SK-N-SH (cell line): ENCODE measurements at regions not wholly inside any gene's neighbourhood (a gene's known extent, or its start where the extent isn't known, plus 50 kb on each side); places are given as distances from the start of the nearest gene placed in this dataset.

ENCODE experiments used
- CTCF ChIA-PET: fragments of 300-600, 350-600 bp; formaldehyde crosslinking; extraction: SDS; loops from one replicate; lab custom pipeline; 2021; lab: Yijun Ruan, JAX
- POLR2A ChIA-PET: fragments of 350-600 bp; sonication (Branson Sonifier 250); formaldehyde crosslinking; extraction: SDS; loops from one replicate; lab custom pipeline; 2020; ENCODE audit warnings: antibody characterized with exemption, inconsistent platforms; lab: Yijun Ruan, JAX
- DNase-seq: peaks from one replicate; pipeline ENCODE4 v3.0.0; 2012
- H2AFZ ChIP-seq: fragments of 200-600 bp; sonication (generic); 2 replicates; pipeline ENCODE4 v1.8.1; 2016; ENCODE audit warnings: antibody characterized with exemption, mild to moderate bottlenecking, low read depth
- H3F3A ChIP-seq: fragments of 200-600 bp; sonication (generic); replicated peaks from 2 replicates; pipeline ENCODE3; 2016; ENCODE audit warnings: antibody characterized with exemption, mild to moderate bottlenecking; ENCODE audit not compliant: insufficient read depth
- H3K27ac ChIP-seq, 2 experiments: fragments of 200-500 bp in 1 of 2; fragments of 200-600 bp in 1 of 2; sonication (Bioruptor generic) in 1 of 2; sonication (generic), shearing (Covaris generic) in 1 of 2; 2 replicates each; pipeline versions ENCODE4 v1.5.1 to v1.6.1; 2014 to 2016; ENCODE audit warnings: low read depth in 2 of 2, inconsistent platforms in 1 of 2, low read length in 1 of 2, mild to moderate bottlenecking in 1 of 2, mixed read lengths in 1 of 2
- H3K27me3 ChIP-seq: fragments of 200-600 bp; sonication (generic), shearing (Covaris generic); 2 replicates; pipeline ENCODE4 v1.6.1; 2016; ENCODE audit warnings: mixed run types; ENCODE audit not compliant: insufficient read depth
- H3K36me3 ChIP-seq, 2 experiments: fragments of 200-500 bp in 1 of 2; fragments of 200-600 bp in 1 of 2; sonication (Bioruptor generic) in 1 of 2; sonication (generic) in 1 of 2; replicated peaks in 1 of 2; 2 replicates each; pipeline versions ENCODE3 to v1.5.1; 2014 to 2016; ENCODE audit warnings: low read length in 1 of 2, mild to moderate bottlenecking in 1 of 2; ENCODE audit not compliant: insufficient read depth in 2 of 2, control insufficient read depth in 1 of 2
- H3K4me1 ChIP-seq, 2 experiments: fragments of 200-500 bp in 1 of 2; fragments of 200-600 bp in 1 of 2; sonication (Bioruptor generic) in 1 of 2; sonication (generic), shearing (Covaris generic) in 1 of 2; 2 replicates each; pipeline versions ENCODE4 v1.5.1 to v1.6.1; 2014 to 2016; ENCODE audit warnings: low read depth in 1 of 2, low read length in 1 of 2, mixed run types in 1 of 2; ENCODE audit not compliant: insufficient read depth in 2 of 2, control insufficient read depth in 1 of 2
- H3K4me2 ChIP-seq: fragments of 200-600 bp; sonication (generic), shearing (Covaris generic); 2 replicates; pipeline ENCODE4 v1.6.1; 2017; ENCODE audit warnings: mixed run types
- H3K4me3 ChIP-seq, 2 experiments: fragments of 200-500 bp in 1 of 2; fragments of 200-600 bp in 1 of 2; sonication (Bioruptor generic) in 1 of 2; sonication (generic), shearing (Covaris generic) in 1 of 2; 2 replicates each; pipeline versions ENCODE4 v1.5.1 to v1.8.1; 2014 to 2016; ENCODE audit warnings: low read depth in 2 of 2, inconsistent platforms in 1 of 2, low read length in 1 of 2, mild to moderate bottlenecking in 1 of 2, mixed read lengths in 1 of 2, moderate library complexity in 1 of 2
- H3K79me2 ChIP-seq: fragments of 200-600 bp; sonication (generic); 2 replicates; pipeline ENCODE4 v1.8.1; 2017; ENCODE audit warnings: mild to moderate bottlenecking; ENCODE audit not compliant: insufficient read depth
- H3K9ac ChIP-seq: fragments of 200-600 bp; sonication (generic); 2 replicates; pipeline ENCODE4 v1.6.1; 2017; ENCODE audit warnings: mixed run types
- H3K9me2 ChIP-seq: fragments of 200-600 bp; sonication (generic); 2 replicates; pipeline ENCODE4 v1.6.1; 2017; ENCODE audit warnings: mixed run types
- H3K9me3 ChIP-seq: fragments of 200-600 bp; sonication (generic); 2 replicates; pipeline ENCODE4 v1.6.1; 2017; ENCODE audit warnings: mixed run types, mild to moderate bottlenecking, moderate library complexity
- H4K20me1 ChIP-seq: fragments of 200-600 bp; sonication (generic); 2 replicates; pipeline ENCODE4 v1.6.1; 2017; ENCODE audit warnings: mild to moderate bottlenecking, mixed run types; ENCODE audit not compliant: insufficient read depth
- CHD2 ChIP-seq: fragments of 150-350 bp; IDR thresholded peaks from 2 replicates; pipeline ENCODE4 v1.6.1; 2018; ENCODE audit warnings: low read length; ENCODE audit not compliant: partially characterized antibody
- EP300 ChIP-seq, 2 experiments: IDR thresholded peaks; 2 replicates each; pipeline versions ENCODE4 v1.4.0 to v1.6.1; 2012; ENCODE audit warnings: borderline replicate concordance in 1 of 2, low read depth in 1 of 2, low read length in 1 of 2
- EZH2phosphoT487 ChIP-seq: fragments of 200-600 bp; sonication (generic); IDR thresholded peaks from 2 replicates; pipeline ENCODE4 v1.6.1; 2017; ENCODE audit warnings: low read depth, mixed run types, mild to moderate bottlenecking, antibody characterized with exemption, moderate library complexity, borderline replicate concordance
- GATA2 ChIP-seq: sonication (generic); formaldehyde crosslinking; IDR thresholded peaks from 2 replicates; pipeline ENCODE4 v1.5.0; 2020; ENCODE audit warnings: mild to moderate bottlenecking, missing genetic modification reagents
- NFIC ChIP-seq: IDR thresholded peaks from 2 replicates; pipeline ENCODE4 v1.4.0; 2012; ENCODE audit warnings: borderline replicate concordance
- POLR2AphosphoS5 ChIP-seq: IDR thresholded peaks from 2 replicates; pipeline ENCODE4 v1.6.1; 2012; ENCODE audit warnings: low read depth, low read length
- RAD21 ChIP-seq: IDR thresholded peaks from 2 replicates; pipeline ENCODE4 v1.6.1; 2012; ENCODE audit warnings: mild to moderate bottlenecking, low read length
- RCOR1 ChIP-seq: fragments of 150-350 bp; IDR thresholded peaks from 2 replicates; pipeline ENCODE4 v1.6.1; 2017; ENCODE audit warnings: antibody characterized with exemption, low read length
- SMC3 ChIP-seq: IDR thresholded peaks from 2 replicates; pipeline ENCODE4 v1.6.1; 2012; ENCODE audit warnings: low read depth, low read length, improper control_type of control experiment
- YY1 ChIP-seq: IDR thresholded peaks from 2 replicates; pipeline ENCODE4 v1.4.0; 2012; ENCODE audit warnings: low read depth, mild to moderate bottlenecking
- WGBS: methylation state at CpG from one replicate; pipeline ENCODE4 v1.1.6; 2017; ENCODE audit warnings: low lambda C conversion rate; 5-methylcytosine and 5-hydroxymethylcytosine counted together
- TF ChIP-seq, protein P1 (sequence below): fragments of 150-350 bp; IDR thresholded peaks from 2 replicates; pipeline ENCODE4 v1.6.1; 2016; ENCODE audit warnings: mild to moderate bottlenecking, low read depth, low read length
- TF ChIP-seq, protein P2 (sequence below): fragments of 150-350 bp; IDR thresholded peaks from 2 replicates; pipeline ENCODE4 v1.6.1; 2017; ENCODE audit warnings: antibody characterized with exemption, low read length, low read depth, borderline replicate concordance
- TF ChIP-seq, protein P3 (sequence below): IDR thresholded peaks from 2 replicates; pipeline ENCODE4 v1.4.0; 2012; ENCODE audit warnings: low read depth, borderline replicate concordance
- TF ChIP-seq, protein P4 (sequence below): fragments of 200-600 bp; sonication (generic); IDR thresholded peaks from 2 replicates; pipeline ENCODE4 v1.6.1; 2017; ENCODE audit warnings: antibody characterized with exemption, mild to moderate bottlenecking, moderate library complexity
- TF ChIP-seq, protein P5 (sequence below): IDR thresholded peaks from 2 replicates; pipeline ENCODE4; 2012
- TF ChIP-seq, protein P6 (sequence below): IDR thresholded peaks from 2 replicates; pipeline ENCODE4 v1.4.0; 2012; ENCODE audit warnings: low read depth
- TF ChIP-seq, protein P7 (sequence below): IDR thresholded peaks from 2 replicates; pipeline ENCODE4 v1.4.0; 2012; ENCODE audit warnings: low read depth, borderline replicate concordance

DNA sequence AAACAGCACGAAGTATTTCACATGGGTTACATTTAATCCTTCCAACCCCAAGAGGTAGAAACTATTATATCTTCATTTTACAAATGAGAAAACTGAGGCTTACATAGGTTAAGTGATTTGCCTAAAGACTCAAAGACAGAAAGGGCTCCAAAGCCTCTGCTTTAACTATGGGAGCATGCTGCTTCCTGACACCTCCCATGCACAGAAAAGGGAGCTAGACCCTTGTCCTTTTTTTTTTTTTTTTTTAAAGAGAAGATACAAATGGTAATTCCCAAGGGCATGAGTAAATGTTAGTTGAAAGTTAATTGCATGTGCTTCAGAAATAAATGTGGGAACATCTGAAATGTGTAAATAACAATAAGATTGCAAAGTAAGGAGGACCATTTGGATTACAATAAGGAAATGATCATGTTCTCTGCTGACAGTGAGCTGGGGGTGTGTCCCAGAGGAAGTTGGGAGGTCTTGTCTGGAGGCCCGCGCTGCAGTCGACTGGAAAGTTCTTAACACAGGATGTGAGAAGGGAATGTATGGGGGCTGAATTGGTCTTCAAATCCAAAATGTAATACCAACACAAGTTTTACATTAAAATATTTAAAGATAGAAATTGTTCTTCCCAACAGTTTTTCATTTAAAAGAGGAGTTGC is 500.3 kb downstream of the KLF12 start:
- Histone ChIP-seq H3K9me2 (no peaks in the 10 kb centered on the region), H3K4me3 (no peak overlapping the region), H3K36me3 (no peaks in the 10 kb centered on the region), H3K9me3 (no peaks in the 10 kb centered on the region), H3F3A (no peaks in the 10 kb centered on the region), H3K9ac (no peak overlapping the region), H3K27me3 (no peaks in the 10 kb centered on the region; the same call in 1 of the 2 replicates), H3K4me2 (no peak overlapping the region), H3K27ac (no peak overlapping the region), H3K79me2 (no peaks in the 10 kb centered on the region), H4K20me1 (no peaks in the 10 kb centered on the region), H2AFZ (no peak overlapping the region), H3K4me1 (no peaks in the 10 kb centered on the region; a peak in 1 of 4 replicates)
- POLR2A ChIA-PET: no interaction called here
- CTCF ChIA-PET: no interaction called here
- TF ChIP-seq RCOR1 (no peak), NFIC (no peak), CHD2 (no peak), RAD21 (no peak), POLR2AphosphoS5 (no peak), GATA2 (CRISPR knock-in tag) (no peak), YY1 (no peak), EZH2phosphoT487 (no peak), EP300 (IDR thresholded peaks at IDR 0.05; ENCODE audit: borderline replicate concordance in 1 of 2, low read depth in 1 of 2, low read length in 1 of 2) (no peak), SMC3 (no peak)
- TF ChIP-seq, protein P1, sequence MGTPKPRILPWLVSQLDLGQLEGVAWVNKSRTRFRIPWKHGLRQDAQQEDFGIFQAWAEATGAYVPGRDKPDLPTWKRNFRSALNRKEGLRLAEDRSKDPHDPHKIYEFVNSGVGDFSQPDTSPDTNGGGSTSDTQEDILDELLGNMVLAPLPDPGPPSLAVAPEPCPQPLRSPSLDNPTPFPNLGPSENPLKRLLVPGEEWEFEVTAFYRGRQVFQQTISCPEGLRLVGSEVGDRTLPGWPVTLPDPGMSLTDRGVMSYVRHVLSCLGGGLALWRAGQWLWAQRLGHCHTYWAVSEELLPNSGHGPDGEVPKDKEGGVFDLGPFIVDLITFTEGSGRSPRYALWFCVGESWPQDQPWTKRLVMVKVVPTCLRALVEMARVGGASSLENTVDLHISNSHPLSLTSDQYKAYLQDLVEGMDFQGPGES: no peak
- TF ChIP-seq, protein P2, sequence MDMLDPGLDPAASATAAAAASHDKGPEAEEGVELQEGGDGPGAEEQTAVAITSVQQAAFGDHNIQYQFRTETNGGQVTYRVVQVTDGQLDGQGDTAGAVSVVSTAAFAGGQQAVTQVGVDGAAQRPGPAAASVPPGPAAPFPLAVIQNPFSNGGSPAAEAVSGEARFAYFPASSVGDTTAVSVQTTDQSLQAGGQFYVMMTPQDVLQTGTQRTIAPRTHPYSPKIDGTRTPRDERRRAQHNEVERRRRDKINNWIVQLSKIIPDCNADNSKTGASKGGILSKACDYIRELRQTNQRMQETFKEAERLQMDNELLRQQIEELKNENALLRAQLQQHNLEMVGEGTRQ: no peak
- TF ChIP-seq, protein P3, sequence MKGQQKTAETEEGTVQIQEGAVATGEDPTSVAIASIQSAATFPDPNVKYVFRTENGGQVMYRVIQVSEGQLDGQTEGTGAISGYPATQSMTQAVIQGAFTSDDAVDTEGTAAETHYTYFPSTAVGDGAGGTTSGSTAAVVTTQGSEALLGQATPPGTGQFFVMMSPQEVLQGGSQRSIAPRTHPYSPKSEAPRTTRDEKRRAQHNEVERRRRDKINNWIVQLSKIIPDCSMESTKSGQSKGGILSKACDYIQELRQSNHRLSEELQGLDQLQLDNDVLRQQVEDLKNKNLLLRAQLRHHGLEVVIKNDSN: no peak
- TF ChIP-seq, protein P4, sequence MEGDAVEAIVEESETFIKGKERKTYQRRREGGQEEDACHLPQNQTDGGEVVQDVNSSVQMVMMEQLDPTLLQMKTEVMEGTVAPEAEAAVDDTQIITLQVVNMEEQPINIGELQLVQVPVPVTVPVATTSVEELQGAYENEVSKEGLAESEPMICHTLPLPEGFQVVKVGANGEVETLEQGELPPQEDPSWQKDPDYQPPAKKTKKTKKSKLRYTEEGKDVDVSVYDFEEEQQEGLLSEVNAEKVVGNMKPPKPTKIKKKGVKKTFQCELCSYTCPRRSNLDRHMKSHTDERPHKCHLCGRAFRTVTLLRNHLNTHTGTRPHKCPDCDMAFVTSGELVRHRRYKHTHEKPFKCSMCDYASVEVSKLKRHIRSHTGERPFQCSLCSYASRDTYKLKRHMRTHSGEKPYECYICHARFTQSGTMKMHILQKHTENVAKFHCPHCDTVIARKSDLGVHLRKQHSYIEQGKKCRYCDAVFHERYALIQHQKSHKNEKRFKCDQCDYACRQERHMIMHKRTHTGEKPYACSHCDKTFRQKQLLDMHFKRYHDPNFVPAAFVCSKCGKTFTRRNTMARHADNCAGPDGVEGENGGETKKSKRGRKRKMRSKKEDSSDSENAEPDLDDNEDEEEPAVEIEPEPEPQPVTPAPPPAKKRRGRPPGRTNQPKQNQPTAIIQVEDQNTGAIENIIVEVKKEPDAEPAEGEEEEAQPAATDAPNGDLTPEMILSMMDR: no peak
- TF ChIP-seq, protein P5, sequence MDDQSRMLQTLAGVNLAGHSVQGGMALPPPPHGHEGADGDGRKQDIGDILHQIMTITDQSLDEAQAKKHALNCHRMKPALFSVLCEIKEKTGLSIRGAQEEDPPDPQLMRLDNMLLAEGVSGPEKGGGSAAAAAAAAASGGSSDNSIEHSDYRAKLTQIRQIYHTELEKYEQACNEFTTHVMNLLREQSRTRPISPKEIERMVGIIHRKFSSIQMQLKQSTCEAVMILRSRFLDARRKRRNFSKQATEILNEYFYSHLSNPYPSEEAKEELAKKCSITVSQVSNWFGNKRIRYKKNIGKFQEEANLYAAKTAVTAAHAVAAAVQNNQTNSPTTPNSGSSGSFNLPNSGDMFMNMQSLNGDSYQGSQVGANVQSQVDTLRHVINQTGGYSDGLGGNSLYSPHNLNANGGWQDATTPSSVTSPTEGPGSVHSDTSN: no peak
- TF ChIP-seq, protein P6, sequence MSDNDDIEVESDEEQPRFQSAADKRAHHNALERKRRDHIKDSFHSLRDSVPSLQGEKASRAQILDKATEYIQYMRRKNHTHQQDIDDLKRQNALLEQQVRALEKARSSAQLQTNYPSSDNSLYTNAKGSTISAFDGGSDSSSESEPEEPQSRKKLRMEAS: no peak
- TF ChIP-seq, protein P7, sequence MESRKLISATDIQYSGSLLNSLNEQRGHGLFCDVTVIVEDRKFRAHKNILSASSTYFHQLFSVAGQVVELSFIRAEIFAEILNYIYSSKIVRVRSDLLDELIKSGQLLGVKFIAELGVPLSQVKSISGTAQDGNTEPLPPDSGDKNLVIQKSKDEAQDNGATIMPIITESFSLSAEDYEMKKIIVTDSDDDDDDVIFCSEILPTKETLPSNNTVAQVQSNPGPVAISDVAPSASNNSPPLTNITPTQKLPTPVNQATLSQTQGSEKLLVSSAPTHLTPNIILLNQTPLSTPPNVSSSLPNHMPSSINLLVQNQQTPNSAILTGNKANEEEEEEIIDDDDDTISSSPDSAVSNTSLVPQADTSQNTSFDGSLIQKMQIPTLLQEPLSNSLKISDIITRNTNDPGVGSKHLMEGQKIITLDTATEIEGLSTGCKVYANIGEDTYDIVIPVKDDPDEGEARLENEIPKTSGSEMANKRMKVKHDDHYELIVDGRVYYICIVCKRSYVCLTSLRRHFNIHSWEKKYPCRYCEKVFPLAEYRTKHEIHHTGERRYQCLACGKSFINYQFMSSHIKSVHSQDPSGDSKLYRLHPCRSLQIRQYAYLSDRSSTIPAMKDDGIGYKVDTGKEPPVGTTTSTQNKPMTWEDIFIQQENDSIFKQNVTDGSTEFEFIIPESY: no peak
- DNase-seq: no peak
- 38% methylated on average over 4 of the region's 4 CpGs for WGBS
